ENCODE measurements at regions not wholly inside any gene's neighbourhood (a gene's known extent, or its start where the extent isn't known, plus 50 kb on each side); places are given as distances from the start of the nearest gene placed in this dataset.

DNA sequence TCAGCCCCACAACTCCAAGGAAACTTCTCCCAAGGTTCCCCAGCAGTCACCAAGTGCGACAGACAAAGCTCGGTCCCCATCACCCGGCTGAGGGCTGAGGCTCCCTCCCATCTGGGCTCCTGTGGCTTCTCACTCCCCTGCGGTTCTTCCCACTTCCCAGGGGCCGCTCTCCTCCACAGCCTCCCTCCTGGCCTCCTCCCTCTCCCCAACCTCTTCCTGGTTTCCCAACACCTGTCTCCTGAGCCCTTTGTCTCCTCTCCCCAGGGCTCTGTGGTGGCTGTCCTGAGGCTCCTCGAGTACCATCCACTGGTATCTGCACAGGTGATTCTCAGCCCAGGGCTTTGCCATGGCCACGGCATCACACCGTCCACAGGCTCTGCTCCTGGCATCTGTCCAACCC, 113.2 kb upstream of the NSMCE3 start:
- no peak overlapping the region for H3K27ac ChIP-seq
- no peak overlapping the region for H3K4me3 ChIP-seq
- no peak for DNase-seq (ENCODE audit: low spot score)
- TF ChIP-seq, protein P1, sequence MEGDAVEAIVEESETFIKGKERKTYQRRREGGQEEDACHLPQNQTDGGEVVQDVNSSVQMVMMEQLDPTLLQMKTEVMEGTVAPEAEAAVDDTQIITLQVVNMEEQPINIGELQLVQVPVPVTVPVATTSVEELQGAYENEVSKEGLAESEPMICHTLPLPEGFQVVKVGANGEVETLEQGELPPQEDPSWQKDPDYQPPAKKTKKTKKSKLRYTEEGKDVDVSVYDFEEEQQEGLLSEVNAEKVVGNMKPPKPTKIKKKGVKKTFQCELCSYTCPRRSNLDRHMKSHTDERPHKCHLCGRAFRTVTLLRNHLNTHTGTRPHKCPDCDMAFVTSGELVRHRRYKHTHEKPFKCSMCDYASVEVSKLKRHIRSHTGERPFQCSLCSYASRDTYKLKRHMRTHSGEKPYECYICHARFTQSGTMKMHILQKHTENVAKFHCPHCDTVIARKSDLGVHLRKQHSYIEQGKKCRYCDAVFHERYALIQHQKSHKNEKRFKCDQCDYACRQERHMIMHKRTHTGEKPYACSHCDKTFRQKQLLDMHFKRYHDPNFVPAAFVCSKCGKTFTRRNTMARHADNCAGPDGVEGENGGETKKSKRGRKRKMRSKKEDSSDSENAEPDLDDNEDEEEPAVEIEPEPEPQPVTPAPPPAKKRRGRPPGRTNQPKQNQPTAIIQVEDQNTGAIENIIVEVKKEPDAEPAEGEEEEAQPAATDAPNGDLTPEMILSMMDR (IDR thresholded peaks at IDR 0.05): no peak

DNA sequence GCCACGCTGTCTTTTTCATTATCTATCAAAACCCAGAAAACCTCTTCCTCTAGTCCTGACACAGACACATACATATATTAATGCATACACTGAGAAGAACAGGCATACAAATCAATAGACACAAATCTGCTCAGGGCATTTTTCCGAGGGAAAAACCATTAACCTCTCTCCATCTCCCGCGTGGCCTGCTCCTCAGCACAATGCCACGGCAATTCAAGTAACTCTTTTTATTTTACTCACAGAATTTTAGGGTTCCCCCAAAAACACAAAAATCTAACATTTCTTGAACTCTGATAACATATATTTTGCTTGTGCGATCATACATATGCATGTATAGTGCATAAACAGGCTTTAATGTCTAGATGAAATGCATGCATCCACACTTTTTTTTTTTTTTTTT, 110.8 kb upstream of the NSMCE3 start:
- Histone ChIP-seq H3K4me3 (no peak overlapping the region), H3K27ac (no peak overlapping the region)
- no peak for DNase-seq (ENCODE audit: low spot score)
- TF ChIP-seq, protein P1 (IDR thresholded peaks at IDR 0.05): no peak

DNA sequence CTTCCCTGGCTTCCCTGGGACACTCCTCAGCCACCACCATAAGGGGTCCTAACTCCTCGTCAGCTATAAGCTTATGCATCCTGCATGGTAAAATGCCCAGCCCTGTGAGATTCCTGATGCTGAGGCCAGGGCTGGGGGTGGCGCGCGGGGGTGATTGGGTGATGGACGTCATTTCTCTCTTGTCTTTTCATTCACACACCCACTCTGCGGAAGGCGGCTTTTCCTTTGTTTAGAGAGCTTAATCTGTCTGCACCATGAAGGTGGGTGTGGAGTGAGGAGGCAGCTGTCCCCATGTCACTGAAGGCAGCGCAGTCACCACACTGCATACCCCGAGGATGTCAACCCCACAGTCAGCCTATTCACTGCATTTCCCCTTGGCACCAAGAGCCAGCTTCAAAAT, 110.0 kb upstream of the NSMCE3 start:
- TF ChIP-seq, protein P1 (IDR thresholded peaks at IDR 0.05): no peak
- H3K27ac ChIP-seq: no peak overlapping the region
- no peak for DNase-seq (ENCODE audit: low spot score)

DNA sequence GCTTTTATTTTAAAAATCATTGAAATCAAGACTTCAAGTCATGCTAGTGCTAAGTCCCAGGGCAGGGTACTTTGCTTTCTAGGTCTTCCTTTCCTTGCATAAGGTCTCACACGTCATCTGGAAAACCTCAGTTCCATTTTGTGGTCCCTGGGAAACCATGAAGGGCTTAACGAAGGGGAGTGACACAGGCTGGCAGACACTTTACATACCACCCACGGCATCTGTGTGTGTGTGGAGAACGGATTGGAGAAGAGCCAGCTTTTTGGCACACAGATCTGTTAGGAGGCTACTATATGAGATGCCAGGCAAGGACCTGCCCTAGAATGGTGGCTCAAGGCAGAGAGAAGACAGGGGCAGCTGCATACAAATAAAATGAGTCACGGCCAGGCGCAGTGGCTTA, 107.5 kb upstream of the NSMCE3 start:
- no peak overlapping the region for H3K4me3 ChIP-seq
- DNase-seq (ENCODE audit: low spot score): no peak
- no peak overlapping the region for H3K27ac ChIP-seq
- TF ChIP-seq, protein P1 (IDR thresholded peaks at IDR 0.05): no peak

More for the DNA sequence above, 110.0 kb upstream of the NSMCE3 start:
- H3K4me3 ChIP-seq: no peak overlapping the region

DNA sequence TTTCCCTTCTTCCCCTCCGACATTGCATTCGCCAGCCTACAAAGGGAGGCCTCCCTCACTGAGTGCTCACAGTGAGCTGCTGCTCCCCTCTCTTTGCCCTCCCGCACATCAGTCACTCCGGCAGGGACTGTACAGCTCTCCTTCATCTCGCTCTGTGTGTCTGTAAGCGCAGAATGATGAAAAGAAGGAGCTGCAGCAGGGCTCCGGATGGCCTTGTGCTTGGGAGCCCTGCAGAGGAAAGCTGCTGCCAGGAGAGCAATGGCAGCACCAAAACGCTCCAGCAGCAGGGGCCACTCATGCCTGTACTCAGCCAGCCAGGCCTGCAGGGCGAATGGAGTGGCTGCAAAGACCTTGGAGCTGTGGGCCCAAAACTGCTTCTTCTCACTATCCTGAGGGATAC, 107.0 kb upstream of the NSMCE3 start:
- Histone ChIP-seq H3K4me3 (no peak overlapping the region), H3K27ac (no peak overlapping the region)
- no peak for DNase-seq (ENCODE audit: low spot score)
- TF ChIP-seq, protein P1 (IDR thresholded peaks at IDR 0.05): no peak

DNA sequence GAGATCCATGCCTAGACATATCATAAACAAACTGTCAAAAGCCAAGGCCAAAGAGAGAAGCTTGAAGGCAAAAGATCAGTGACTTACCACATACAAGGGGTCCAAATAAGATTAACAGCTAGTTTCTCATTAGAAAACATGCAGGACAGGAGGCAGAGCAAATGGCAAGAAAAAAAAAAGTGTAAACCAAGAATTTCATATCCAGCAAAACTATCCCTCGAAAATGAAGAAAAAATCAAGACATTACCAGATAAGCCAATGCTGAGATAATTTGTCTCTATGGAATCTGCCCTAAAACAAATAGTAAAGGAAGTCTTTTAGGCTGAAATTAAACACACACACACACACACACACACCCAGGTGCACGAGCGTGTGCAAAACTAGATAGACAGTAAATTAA, 99.6 kb upstream of the NSMCE3 start:
- Histone ChIP-seq H3K27ac (no peak overlapping the region), H3K4me3 (no peak overlapping the region)
- TF ChIP-seq, protein P1 (IDR thresholded peaks at IDR 0.05): no peak
- DNase-seq (ENCODE audit: low spot score): no peak

DNA sequence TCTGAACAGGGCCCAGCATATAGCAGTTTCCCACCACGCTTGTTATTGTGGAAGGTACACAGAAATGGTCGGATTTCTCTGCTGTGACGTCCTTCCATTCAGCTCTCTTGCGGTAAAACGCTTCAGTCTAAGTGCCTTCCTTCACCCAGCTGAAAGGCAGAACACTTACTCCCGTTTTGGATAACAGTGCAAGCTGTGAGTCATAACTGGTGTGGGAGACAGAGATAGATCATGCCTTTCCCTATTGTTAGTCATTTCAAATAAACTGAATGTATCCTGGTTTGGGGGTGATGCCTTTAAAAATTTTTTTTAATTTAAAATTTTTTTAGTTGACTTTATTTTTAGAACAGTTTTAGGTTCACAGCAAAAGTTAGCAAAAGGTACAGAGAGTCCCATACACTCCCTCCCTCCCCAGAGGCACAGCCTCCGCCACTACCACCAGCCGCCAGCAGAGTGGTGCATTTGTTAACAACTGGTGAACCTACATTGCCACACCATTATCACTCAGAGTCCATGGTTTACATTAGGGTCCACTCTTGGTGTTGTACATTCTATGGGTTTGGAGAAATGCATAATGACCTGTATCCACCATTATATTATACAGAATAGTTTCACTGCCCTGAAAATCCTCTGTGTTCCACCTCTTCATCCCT, 94.9 kb upstream of the NSMCE3 start:
- TF ChIP-seq, protein P1 (IDR thresholded peaks at IDR 0.05): no peak
- no peak for DNase-seq (ENCODE audit: low spot score)
- no peak overlapping the region for H3K27ac ChIP-seq
- no peak overlapping the region for H3K4me3 ChIP-seq
